ENCODE measurements at regions not wholly inside any gene's neighbourhood (a gene's known extent, or its start where the extent isn't known, plus 50 kb on each side); places are given as distances from the start of the nearest gene placed in this dataset.

DNA sequence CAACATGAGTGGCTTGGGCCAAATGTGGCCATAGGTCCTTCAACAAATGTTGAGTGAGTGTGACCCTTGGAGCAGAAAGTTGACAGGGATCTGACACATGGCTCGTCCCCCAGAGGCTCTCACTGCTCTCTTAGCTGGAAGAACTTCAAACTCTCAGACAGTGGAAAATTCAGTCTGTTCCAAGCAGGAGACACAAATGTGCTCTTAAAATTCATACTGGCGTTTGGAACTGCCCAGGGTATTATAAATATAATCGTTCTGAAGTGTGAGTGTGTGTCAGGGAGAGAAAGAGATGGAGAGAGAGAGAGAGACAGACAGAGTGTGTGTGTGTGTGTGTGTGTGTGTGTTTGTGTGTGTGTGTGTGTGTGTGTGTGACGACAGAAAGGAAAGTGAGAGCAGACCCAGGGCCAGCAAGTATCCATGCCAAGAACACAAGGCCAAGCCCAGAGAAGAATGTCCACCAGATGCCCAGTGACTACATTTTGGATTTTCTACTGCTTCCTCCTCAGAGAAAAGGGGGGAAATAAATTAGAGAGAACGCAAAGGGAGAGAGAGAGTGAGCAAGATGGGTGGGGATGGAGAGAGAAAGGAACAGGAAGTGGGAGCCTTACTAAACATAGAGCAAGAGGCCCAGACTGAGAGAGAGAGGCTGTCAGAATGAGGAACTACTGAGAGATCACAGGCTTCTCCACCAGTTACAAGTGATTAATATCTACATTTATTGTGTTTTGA lies 193.6 kb upstream of the NUDT4 start:
- peak; percentile 27 for DNase-seq

DNA sequence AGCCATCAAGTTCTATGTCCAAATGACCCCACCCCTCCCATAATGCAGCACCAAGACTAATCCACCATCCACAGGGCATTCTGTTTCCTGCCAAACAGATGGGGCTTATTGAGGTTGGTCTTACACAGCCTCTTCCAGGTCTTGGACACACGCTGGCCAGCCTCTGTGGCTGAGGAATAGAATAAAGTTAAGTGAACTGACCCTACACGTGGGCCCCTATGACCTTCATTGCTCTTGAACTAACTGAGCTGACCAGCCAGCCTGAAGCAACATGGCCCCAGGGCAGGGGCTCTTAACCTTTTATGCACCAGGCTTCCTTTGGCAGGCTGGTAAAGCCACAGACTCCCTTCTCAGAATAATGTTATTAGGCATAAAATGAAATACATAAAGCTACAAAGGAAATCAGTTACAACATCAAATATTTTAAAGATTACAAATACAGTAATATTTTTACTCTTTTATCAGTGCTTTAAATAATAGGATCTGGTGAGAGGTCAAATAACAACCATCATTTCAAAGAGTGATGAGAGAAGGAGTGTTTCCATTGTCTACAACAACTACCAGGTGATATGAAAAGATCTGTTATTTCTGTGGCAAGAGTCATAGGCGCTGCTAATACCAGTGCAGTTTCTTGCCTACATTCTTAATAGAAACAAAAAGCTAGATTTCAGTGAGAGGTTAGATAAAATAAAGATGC lies 192.9 kb upstream of the NUDT4 start:
- no peak for DNase-seq

DNA sequence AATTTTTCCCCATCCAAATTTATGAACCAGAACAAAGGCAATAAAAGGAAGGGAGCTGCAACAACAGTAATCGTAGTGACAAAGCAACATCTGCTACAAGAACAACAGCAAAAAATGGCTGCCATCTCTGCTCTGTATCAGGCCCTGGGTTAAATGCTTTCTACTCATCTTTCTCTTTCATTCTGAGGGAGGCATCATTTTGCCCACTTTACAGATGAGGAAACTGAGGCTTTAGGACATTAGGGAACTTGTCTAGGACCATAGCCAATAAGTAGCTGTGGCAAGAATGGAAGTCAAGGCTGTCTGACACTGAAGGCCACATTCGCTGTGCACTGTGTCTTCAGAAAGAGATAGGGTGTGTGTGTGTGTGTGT lies 192.4 kb upstream of the NUDT4 start:
- DNase-seq = no peak

DNA sequence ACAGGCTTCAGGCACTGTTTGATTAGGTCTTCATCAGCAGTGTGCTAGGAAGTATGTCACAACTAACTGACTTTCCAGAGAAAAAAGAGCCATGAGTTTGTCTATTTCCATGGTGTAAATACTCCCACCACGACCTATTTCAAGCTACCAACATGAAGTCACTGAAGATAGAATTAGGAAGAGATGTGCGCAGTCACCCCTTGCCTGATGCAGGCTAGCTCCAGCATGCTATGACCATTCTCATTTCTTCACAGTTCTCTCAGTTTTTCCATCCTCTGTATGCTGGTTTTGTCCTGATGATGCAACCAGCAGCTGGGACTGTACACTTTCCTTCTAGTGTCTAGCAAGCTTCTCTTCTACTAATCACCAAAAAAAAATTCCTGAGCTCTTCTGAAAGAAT lies 191.6 kb upstream of the NUDT4 start:
- no peak for DNase-seq

DNA sequence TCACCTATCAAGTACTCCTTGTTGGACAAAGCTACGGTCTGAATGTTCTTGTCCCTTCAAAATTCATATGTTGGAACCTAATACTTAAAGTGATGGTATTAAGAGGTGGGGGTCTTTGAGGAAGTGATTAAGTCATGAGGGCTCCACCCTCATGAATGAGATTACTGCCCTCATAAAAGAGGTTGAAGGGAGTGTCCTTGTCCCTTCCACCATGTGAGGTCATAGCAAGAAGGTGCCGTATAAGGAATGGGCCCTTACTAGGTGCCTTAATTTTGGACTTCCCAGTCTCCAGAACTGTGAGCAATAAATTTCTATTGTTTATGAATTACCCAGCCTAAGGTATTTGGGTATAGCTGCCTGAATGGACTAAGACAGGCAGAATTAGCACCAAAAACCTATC lies 191.1 kb upstream of the NUDT4 start:
- DNase-seq = no peak

DNA sequence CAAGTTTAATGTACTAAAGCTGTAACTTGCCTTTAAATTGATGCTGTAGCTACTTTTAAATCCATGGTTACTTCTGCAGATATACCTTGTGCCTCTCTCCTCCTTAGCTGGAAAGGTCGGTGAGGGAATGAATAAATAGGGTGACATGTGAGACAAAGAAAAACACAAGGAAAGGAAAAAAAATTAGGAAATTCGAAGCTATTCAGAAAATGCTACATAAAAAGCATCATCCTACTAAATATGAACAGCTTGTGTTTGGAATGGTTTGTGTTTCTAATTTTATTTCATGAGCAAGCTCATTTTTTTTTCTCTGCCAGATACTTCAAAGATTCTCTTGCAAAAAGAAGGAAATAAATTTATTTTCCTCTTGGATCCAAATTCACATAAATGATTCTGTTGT lies 186.3 kb upstream of the NUDT4 start:
- no peak for DNase-seq

DNA sequence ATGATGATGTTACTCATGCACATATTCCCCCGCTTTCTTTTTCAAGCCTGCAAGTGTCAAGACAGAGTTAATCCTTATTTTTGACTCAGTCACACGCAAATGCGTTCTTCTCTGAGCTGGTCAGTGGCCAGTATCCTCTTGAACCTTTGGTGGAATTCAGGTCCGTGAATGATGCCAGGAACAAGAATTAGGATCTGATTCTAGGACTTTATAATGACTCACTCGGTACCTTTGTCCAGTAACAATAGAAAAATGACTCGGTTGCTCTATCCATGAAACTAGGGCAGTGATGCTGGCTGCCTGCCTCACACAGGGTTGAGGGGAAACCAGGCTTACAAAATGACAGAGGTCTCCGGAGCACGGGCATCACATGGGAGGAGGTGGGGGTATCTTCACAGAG lies 185.8 kb upstream of the NUDT4 start:
- DNase-seq = no peak

DNA sequence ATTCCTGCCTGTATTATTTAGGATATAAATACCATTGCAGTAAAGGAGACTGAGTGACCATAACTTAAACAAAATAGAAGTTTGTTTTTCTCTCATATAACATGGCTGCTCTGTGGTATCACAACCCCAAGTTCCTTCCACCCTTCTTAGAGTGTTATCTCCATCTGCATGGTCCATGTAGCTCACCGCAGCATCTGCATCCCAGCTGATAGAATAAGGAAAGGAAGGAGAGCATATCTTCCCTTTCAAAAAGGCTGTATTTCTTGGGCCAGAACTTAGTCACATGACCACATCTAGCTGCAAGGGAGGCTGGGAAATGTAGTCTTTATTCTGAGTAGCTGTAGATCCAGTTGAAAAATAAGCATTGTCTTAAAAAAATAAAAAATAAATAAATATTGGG lies 184.8 kb upstream of the NUDT4 start:
- no peak for DNase-seq

DNA sequence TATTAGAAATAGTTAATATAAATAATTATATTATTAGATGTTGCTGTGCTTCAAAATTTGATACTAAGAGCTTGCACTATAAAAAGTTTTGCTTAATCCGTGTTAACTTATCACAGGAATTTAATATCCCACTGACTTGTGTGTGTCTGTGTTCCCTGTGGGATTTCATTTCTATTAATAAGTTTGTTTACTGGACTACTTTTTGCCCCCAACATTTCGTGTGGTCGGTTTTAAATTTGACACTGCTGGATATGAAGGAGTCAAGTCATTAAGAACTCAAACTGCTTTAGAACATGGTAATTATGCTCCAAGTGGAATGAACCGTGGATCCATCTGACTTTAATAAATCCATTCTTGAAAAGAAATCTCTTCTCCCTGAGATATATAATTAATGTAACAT lies 182.2 kb upstream of the NUDT4 start:
- DNase-seq = no peak

DNA sequence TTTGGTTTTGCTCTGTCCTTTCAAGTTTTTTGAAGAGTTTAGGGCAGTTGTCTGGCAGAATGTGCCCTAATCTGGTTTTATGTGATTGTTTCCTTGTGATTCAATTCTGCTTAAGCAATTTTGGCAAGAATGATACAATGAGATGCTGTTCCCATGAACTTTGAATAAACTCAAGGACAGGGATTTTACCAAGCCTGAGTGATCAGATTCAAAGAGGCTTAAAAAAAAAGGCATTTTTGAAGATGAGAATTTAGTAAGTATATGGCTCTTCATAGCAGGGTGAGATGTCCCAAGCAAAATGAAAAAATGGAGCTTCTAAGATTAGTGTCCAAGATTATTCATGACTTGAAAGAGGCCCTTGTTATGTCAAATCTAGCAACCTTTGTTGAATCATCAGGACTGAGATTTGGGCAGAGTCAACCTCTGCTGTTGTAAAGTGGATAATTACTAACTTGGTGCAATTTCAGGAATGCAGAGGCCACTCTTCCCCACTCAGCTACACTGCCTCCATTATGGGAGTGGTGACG lies 180.6 kb upstream of the NUDT4 start:
- no peak for DNase-seq

DNA sequence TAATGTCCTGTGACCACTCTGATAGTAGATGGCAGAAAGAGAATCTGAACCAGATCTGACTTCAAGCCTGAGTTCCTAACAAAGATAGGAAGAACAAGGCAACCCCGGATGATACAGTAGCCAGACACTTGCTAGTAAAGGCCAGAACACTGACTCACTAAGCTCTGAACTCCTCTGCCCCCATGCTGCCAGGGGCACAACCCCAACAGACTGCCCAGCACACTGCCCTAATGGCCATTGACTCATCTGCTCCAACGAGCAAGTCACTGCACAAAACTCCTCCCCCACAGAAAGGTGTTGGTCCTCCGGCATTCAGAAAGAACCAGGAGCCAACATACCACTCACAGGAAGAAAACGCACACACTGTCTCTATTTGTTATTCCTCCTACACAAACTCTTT lies 179.6 kb upstream of the NUDT4 start:
- DNase-seq = no peak

DNA sequence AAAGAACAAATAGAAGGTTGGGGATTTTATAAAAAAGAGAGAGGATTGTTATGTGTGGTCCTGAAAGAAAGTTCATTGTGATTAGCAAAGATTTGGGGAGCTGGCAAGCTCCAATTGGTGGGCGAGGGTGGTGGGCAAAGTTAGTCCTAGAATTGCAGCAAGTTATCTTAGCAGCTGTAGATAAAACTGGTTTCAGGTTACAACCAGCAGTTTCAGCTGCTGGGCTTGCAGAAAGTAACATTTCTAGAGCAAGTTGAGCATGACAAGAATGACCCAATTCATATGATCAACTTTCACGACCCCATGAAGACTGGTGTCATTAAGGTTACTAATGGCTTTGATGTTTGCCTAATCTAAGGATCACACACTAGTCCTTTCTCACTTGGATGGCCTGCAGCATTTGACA lies 177.9 kb upstream of the NUDT4 start:
- DNase-seq = no peak

DNA sequence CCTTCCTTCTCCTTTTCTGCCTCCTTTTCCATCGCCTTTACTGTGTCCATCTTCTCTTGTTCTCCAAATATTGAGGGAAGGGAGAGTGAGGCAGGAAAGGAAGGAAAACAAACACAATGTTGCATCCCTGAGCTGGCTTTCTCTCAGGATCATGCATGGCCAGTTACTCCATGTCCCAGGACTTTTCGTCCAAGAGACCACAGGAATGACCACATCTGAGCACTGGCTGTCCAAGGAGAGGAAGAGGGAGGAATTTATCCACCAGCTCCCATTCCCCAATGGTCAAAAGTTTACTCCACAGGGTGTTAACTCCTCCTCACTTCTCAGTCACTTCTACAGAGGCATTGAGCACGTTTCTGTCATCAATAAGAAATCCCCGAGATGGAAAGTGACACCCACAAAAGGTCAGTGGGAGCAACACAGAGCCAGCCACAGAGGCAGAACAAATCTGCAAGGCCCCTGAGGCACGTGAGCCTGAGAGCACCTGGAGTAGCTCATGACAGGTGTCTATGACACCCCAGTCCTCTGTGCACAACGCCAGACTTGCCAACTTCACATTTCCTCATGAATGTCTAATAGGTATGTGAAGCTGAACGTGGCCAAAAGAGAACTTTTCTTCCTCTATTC lies 177.3 kb upstream of the NUDT4 start:
- no peak for DNase-seq

DNA sequence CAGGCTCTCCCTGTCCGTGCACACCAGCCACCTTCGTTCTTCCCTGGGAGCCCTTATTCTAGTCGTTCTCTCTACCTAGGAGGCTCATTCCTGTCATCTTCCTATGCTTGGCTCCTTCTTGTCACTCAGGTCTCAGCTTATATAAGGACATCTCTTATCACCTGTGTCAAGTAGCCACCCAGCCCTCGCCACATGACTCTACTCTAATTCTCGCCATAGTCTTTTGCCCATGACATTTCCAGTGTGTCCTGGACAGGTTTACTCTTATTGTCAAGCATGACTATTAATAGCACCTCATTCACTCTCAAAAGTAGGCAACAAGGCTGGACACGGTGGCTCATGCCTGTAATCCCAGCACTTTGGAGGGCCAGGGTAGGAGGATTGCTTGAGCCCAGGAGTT lies 175.7 kb upstream of the NUDT4 start:
- DNase-seq = no peak

DNA sequence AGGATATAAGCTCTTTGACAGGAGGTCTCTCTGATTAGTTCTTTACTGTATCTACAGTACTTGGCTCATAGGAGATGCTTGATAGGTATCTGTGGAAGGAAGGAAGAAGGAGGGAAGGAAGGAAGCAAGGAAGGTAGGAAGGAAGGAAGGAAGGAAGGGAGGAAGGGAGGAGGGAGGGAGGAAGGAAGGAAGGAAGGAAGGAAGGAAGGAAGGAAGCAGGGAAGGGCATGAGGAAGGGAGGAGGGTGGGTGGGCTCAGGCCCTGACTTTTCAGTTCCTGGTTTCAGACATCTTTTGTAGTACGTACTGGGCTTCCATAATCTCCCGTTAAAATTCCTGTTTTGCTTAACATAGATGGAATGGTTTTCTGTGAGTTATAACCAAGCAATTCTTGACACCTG lies 175.0 kb upstream of the NUDT4 start:
- DNase-seq = no peak

DNA sequence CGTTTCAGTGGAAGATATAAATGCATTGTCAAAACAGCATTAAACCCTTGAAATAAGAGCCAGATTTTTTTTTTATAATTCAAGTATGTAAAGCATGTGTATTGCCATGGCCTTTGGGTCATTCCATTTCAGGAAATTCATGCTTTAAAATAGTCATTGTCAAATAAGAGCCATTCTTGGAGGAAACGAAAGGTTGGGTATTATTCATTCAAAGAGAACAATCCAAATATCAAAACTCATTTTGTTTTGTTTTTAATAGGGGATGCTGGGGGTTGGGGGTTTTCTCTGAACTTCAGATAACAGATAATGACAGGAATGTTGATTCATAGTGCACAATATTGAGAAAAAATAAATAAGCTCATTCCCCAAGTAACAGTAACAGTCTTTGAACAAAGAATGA lies 174.4 kb upstream of the NUDT4 start:
- DNase-seq = no peak

DNA sequence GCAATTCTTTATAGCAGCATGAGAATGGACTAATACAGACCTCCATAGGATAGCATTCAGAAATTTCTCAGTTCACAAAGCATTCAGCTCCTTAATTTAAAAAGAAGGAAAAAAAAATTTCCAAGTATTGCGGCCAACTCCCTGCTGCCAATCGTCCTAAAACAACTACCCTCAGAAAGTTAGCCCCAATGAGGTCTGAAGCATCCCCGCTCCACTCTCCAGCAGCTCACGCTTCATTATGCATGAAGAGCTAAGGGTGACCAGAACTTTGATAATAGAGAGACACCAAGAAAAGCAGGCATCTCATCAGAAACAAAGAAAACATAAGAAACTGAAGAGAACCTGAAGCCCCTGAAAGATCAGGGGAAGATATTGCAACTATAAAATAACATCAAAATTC lies 172.8 kb upstream of the NUDT4 start:
- no peak for DNase-seq

DNA sequence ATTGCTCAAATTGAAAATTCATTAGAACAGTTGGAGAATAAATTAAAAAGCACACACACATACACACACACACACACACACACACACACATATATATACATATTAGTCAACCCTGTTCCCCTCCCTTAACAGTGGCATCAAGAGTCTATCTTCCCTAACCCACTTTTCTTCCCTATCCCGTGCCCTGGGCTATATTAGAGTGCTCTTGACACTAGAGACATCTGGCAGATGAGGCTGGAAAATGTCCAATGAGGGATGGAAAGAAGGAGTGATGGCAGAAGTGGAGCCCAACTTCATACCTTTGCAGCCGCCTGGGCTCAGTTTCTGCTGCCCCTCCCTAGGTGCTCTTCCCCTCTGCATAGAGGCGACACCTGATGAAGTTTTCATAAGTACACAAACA lies 172.4 kb upstream of the NUDT4 start:
- DNase-seq = no peak

DNA sequence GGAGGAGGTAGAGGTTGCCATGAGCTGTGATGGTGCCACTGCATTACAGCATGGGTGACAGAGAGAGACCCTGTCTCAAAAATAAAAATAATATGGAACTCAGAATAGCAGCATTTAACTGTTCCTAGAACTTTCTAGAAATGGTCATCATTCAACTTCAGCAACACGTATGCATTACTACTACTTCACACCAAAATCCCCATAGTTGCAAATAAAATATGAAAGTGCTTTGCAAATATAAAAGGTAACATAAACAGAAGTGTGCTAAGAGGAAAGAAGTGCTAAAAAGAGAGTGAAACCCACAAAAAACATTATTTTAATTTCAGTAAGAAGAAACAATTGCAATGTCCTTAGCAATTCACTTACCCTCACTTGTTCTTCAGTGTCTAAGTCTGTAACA lies 169.7 kb upstream of the NUDT4 start:
- DNase-seq = no peak

DNA sequence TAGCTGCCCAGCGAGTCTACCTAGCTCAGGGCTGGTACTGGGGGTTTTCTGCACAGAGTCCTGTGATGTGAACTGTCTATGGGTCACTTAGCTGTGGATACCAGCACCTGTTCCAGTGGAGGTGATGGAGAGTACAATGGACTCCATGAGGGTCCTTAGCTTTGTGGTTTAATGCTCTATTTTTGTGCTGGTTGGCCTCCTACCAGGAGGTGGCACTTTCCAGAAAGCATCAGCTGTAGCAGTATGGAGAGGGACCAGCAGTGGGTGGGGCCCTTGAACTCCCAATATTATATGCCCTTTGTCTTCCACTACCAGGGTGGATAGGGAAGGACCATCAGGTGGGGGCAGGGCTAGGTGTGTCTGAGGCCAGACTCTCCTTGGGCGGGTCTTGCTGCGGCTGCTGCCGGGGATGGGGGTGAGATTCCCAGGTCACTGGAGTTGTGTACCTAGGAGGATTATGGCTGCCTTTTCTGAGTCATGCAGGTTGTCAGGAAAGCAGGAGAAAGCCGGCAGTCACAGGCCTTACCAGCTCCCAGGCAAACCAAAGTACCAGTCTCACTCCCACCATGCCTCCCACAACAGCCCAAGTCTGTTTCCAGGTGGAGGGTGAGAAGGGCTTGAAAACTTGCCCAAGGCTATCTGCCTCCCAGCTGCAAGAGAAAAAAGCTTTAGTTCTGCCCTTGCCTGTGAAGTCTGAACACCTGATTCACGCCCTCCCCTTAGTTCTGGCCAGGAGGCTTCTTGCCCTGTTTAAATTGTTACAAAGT lies 163.0 kb upstream of the NUDT4 start:
- no peak for DNase-seq

DNA sequence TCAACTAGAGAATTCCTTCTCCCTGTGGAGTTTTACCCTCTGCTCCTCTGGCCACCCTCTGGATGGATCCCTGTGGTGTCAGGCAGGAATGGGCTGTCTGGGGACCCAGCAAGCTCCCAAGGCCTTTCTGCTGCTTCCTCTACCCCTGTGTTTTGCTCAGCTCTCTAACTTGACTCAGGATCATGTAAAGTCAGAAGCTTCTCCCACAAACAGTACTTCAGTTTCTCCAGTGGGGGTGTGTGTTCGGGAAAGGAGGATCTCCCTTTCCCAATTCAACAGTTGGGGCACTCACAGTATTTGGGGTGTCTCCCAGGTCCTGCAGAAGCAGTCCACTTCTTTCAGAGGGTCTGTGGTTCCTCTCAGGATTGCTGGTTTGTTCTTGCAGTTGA lies 162.4 kb upstream of the NUDT4 start:
- DNase-seq = no peak

DNA sequence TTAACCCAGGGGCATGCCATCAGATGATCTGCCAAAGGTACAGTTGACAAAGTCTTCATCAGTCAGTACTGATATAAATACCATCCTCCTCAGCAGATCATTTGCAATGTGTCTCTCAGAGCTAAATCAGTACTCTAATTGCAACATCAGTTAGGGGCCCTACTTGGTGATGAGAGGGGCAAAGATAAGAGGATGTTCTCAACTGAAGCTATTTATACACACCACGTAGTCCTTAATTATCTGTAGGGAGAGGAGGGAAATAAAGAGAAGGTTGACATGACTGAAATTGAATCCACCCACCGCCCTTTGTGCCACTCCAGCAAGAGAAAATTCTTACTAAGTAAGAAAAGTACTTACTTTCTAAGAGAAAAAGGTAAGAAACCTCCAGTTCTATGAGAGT lies 157.8 kb upstream of the NUDT4 start:
- DNase-seq = no peak

DNA sequence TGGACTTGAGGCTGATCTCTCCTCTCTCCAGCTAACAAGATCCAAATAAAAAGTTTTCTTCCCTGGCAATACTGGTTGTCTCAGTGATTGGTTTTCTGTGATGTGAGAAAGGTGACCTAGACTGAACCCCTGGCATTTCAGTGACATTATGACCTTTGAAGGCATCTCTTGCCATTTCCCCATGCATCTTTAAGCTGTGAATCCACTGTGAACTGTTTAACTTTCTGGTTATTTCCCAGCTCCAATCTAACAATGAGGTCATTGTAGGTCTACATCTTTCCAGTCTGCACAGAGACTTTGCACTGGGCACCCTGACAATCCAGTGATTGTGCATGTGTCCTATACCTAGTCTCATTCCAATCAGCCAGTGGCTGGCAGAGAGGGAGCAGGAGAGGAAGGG lies 155.9 kb upstream of the NUDT4 start:
- no peak for DNase-seq

Data from DMS153 (cell line).